Bronchial epithelial cell (primary cell): ENCODE measurements at regions not wholly inside any gene's neighbourhood (a gene's known extent, or its start where the extent isn't known, plus 50 kb on each side); places are given as distances from the start of the nearest gene placed in this dataset.

ENCODE experiments used
- DNase-seq: peaks from one replicate; pipeline ENCODE4 v3.0.0-alpha.2; 2010; ENCODE audit warnings: low read depth
- FAIRE-seq: peaks from 2 replicates; lab custom pipeline; 2011; peaks lifted over from hg19 to GRCh38; lab: Jason Lieb, UNC
- H3K27me3 ChIP-seq: 2 replicates; pipeline ENCODE4 v1.5.1; 2011; ENCODE audit warnings: low read length; ENCODE audit not compliant: control insufficient read depth, insufficient read depth
- H3K36me3 ChIP-seq: 2 replicates; pipeline ENCODE4 v1.5.1; 2011; ENCODE audit warnings: low read length; ENCODE audit not compliant: control insufficient read depth, insufficient read depth
- H3K4me3 ChIP-seq: 2 replicates; pipeline ENCODE4 v1.5.1; 2011; ENCODE audit warnings: mild to moderate bottlenecking, low read depth, low read length, control low read depth
- CTCF ChIP-seq: IDR thresholded peaks from 2 replicates; pipeline ENCODE4 v1.5.1; 2011; ENCODE audit warnings: mild to moderate bottlenecking, moderate library complexity, low read length, control low read depth, inconsistent platforms; ENCODE audit not compliant: insufficient read depth, severe bottlenecking

- Histone ChIP-seq H3K4me3 (no peak overlapping the region), H3K27me3 (no peaks in the 10 kb centered on the region), H3K36me3 (no peaks in the 10 kb centered on the region)
- FAIRE-seq (no peak), DNase-seq (no peak)
- TF ChIP-seq CTCF, result no peak
Measured at GRCh38 chr3:101172516-101172915, 147.9 kb downstream of the IMPG2 start.

- Histone ChIP-seq H3K36me3 (no peaks in the 10 kb centered on the region), H3K4me3 (no peak overlapping the region), H3K27me3 (no peaks in the 10 kb centered on the region)
- FAIRE-seq (no peak), DNase-seq (no peak)
- no peak for TF ChIP-seq CTCF
Measured at GRCh38 chr3:101171681-101172191, 148.6 kb downstream of the IMPG2 start.

GRCh38 chr3:101170806-101171558 is 149.4 kb downstream of the IMPG2 start:
- Histone ChIP-seq H3K36me3 (no peaks in the 10 kb centered on the region), H3K4me3 (no peak overlapping the region), H3K27me3 (no peaks in the 10 kb centered on the region)
- no peak for TF ChIP-seq CTCF
- FAIRE-seq (no peak), DNase-seq (no peak)

- Histone ChIP-seq H3K36me3 (no peaks in the 10 kb centered on the region), H3K4me3 (no peak overlapping the region), H3K27me3 (no peaks in the 10 kb centered on the region)
- peak; percentile 50 for FAIRE-seq
- DNase-seq, result no peak
- TF ChIP-seq CTCF, result no peak
Measured at GRCh38 chr3:101170062-101170771, 150.2 kb downstream of the IMPG2 start.

- Histone ChIP-seq H3K4me3 (no peak overlapping the region), H3K36me3 (no peaks in the 10 kb centered on the region), H3K27me3 (no peaks in the 10 kb centered on the region)
- FAIRE-seq (no peak), DNase-seq (no peak)
- no peak for TF ChIP-seq CTCF
Measured at GRCh38 chr3:101169516-101169915, 150.9 kb downstream of the IMPG2 start.
